ENCODE measurements at regions not wholly inside any gene's neighbourhood (a gene's known extent, or its start where the extent isn't known, plus 50 kb on each side); places are given as distances from the start of the nearest gene placed in this dataset.
"Not testable (repeated sequence)": the region's sequence is repeated elsewhere in the genome, so short reads cannot be mapped to it uniquely, and the experiment has no call there.

- ChIA-PET POLR2A (no interaction called here), CTCF (interaction anchor here (0.7 kb wide), 1 partner anchor 301 kb away, joined by 4 read pairs; no protein-coding TSS in a partner anchor)
- no peak for DNase-seq (ENCODE audit: extremely low spot score)
- no peak for TF ChIP-seq FOXM1 (IDR thresholded peaks at IDR 0.05; ENCODE audit: borderline replicate concordance)
- TF ChIP-seq FOXK2 (IDR thresholded peaks at IDR 0.05) = no peak
- no peak for TF ChIP-seq SUZ12 (IDR thresholded peaks at IDR 0.05)
- no peak for TF ChIP-seq HDGF (IDR thresholded peaks at IDR 0.05; ENCODE audit: borderline replicate concordance)
- no peak for TF ChIP-seq CTBP1 (IDR thresholded peaks at IDR 0.05; ENCODE audit: borderline replicate concordance)
- TF ChIP-seq ELF4 (IDR thresholded peaks at IDR 0.05) = no peak
These were observed 339.1 kb downstream of the SATB1 start for GRCh38 chr3:18086078-18086477.

- DNase-seq (ENCODE audit: extremely low spot score) = no peak
- no peak for TF ChIP-seq ZNF384 (IDR thresholded peaks at IDR 0.05)
- no peak for TF ChIP-seq LEF1 (IDR thresholded peaks at IDR 0.05; ENCODE audit: borderline replicate concordance)
- ChIA-PET POLR2A (no interaction called here), CTCF (interaction anchor here (0.7 kb wide), 1 partner anchor 301 kb away, joined by 4 read pairs; no protein-coding TSS in a partner anchor)
These were observed 339.7 kb downstream of the SATB1 start for GRCh38 chr3:18085429-18085828.

GRCh38 chr3:18083273-18083590 lies 340.8 kb upstream of the TBC1D5 start:
- POLR2A ChIA-PET; CTCF ChIA-PET; DNase-seq (ENCODE audit: extremely low spot score): not testable (repeated sequence)

GRCh38 chr3:18082551-18083272 lies 340.3 kb upstream of the TBC1D5 start:
- TF ChIP-seq L3MBTL2 (conservative IDR thresholded peaks at IDR 0.05) (no peak), SUZ12 (IDR thresholded peaks at IDR 0.05) (no peak), FOXA1 (IDR thresholded peaks at IDR 0.05) (no peak), BHLHE40 (IDR thresholded peaks at IDR 0.05; ENCODE audit: borderline replicate concordance) (no peak), SP1 (IDR thresholded peaks at IDR 0.05) (no peak), CTBP1 (IDR thresholded peaks at IDR 0.05; ENCODE audit: borderline replicate concordance) (no peak), ELF4 (IDR thresholded peaks at IDR 0.05) (no peak), HDGF (IDR thresholded peaks at IDR 0.05; ENCODE audit: borderline replicate concordance) (no peak), ZNF384 (IDR thresholded peaks at IDR 0.05) (no peak)
- DNase-seq (ENCODE audit: extremely low spot score) = no peak
- ChIA-PET POLR2A (no interaction called here), CTCF (no interaction called here)

GRCh38 chr3:18080198-18080689 lies 337.8 kb upstream of the TBC1D5 start:
- no peak for TF ChIP-seq CTBP1 (IDR thresholded peaks at IDR 0.05; ENCODE audit: borderline replicate concordance)
- TF ChIP-seq ARNT (IDR thresholded peaks at IDR 0.05) = no peak
- TF ChIP-seq ELF4 (IDR thresholded peaks at IDR 0.05) = no peak
- no peak for TF ChIP-seq NFRKB (IDR thresholded peaks at IDR 0.05)
- TF ChIP-seq PKNOX1 (IDR thresholded peaks at IDR 0.05) = no peak
- no peak for TF ChIP-seq ZNF384 (IDR thresholded peaks at IDR 0.05)
- TF ChIP-seq LEF1 (IDR thresholded peaks at IDR 0.05; ENCODE audit: borderline replicate concordance) = no peak
- no peak for TF ChIP-seq SUZ12 (IDR thresholded peaks at IDR 0.05)
- no peak for TF ChIP-seq SP1 (IDR thresholded peaks at IDR 0.05)
- TF ChIP-seq FOXM1 (IDR thresholded peaks at IDR 0.05; ENCODE audit: borderline replicate concordance) = no peak
- TF ChIP-seq HDGF (IDR thresholded peaks at IDR 0.05; ENCODE audit: borderline replicate concordance) = no peak
- TF ChIP-seq BHLHE40 (IDR thresholded peaks at IDR 0.05; ENCODE audit: borderline replicate concordance) = no peak
- no peak for TF ChIP-seq TARDBP (IDR thresholded peaks at IDR 0.05)
- ChIA-PET CTCF (no interaction called here), POLR2A (no interaction called here)
- DNase-seq (ENCODE audit: extremely low spot score) = no peak

- POLR2A ChIA-PET = no interaction called here
- CTCF ChIA-PET = no interaction called here
- TF ChIP-seq FOXA1 (IDR thresholded peaks at IDR 0.05) (no peak), SUZ12 (IDR thresholded peaks at IDR 0.05) (no peak), PKNOX1 (IDR thresholded peaks at IDR 0.05) (no peak), ZNF384 (IDR thresholded peaks at IDR 0.05) (no peak), HDGF (IDR thresholded peaks at IDR 0.05; ENCODE audit: borderline replicate concordance) (no peak), FOXM1 (IDR thresholded peaks at IDR 0.05; ENCODE audit: borderline replicate concordance) (no peak), FOXK2 (IDR thresholded peaks at IDR 0.05) (no peak), SP1 (IDR thresholded peaks at IDR 0.05) (no peak), CTBP1 (IDR thresholded peaks at IDR 0.05; ENCODE audit: borderline replicate concordance) (no peak), TARDBP (IDR thresholded peaks at IDR 0.05) (no peak), L3MBTL2 (conservative IDR thresholded peaks at IDR 0.05) (no peak), LEF1 (IDR thresholded peaks at IDR 0.05; ENCODE audit: borderline replicate concordance) (no peak), ELF4 (IDR thresholded peaks at IDR 0.05) (no peak), BHLHE40 (IDR thresholded peaks at IDR 0.05; ENCODE audit: borderline replicate concordance) (no peak), ARNT (IDR thresholded peaks at IDR 0.05) (no peak), NFRKB (IDR thresholded peaks at IDR 0.05) (no peak)
- DNase-seq (ENCODE audit: extremely low spot score) = no peak
These were observed 337.3 kb upstream of the TBC1D5 start for GRCh38 chr3:18079739-18080138.

- CTCF ChIA-PET = no interaction called here
These were observed 336.6 kb upstream of the TBC1D5 start for GRCh38 chr3:18079062-18079461.

More at GRCh38 chr3:18079062-18079461, 336.6 kb upstream of the TBC1D5 start:
- POLR2A ChIA-PET = no interaction called here
- no peak for DNase-seq (ENCODE audit: extremely low spot score)
- TF ChIP-seq BHLHE40 (IDR thresholded peaks at IDR 0.05; ENCODE audit: borderline replicate concordance) (no peak), CTBP1 (IDR thresholded peaks at IDR 0.05; ENCODE audit: borderline replicate concordance) (no peak), ZNF384 (IDR thresholded peaks at IDR 0.05) (no peak)

All from HEK293T (cell line).